UCSD-AML1 (cell line): ENCODE measurements at regions not wholly inside any gene's neighbourhood (a gene's known extent, or its start where the extent isn't known, plus 50 kb on each side); places are given as distances from the start of the nearest gene placed in this dataset.

Experiments used
- DNase-seq: peaks from one replicate; lab custom pipeline; 2025; ENCODE audit not compliant: unreplicated experiment; lab: John Stamatoyannopoulos, UW

GRCh38 chr5:96075579-96076289 lies 114.1 kb upstream of the ELL2 start:
- no peak for DNase-seq

GRCh38 chr5:96074870-96075269 lies 113.2 kb upstream of the ELL2 start:
- no peak for DNase-seq

- no peak for DNase-seq
Observed at GRCh38 chr5:96074460-96074859, 112.8 kb upstream of the ELL2 start.

- DNase-seq = no peak
Observed at GRCh38 chr5:96072791-96073165, 111.1 kb upstream of the ELL2 start.

GRCh38 chr5:96072138-96072790 lies 110.6 kb upstream of the ELL2 start:
- no peak for DNase-seq

GRCh38 chr5:96070622-96071225 lies 109.1 kb upstream of the ELL2 start:
- DNase-seq = no peak

GRCh38 chr5:96067894-96068614 lies 106.4 kb upstream of the ELL2 start:
- DNase-seq = no peak

GRCh38 chr5:96067251-96067650 lies 105.6 kb upstream of the ELL2 start:
- DNase-seq = no peak

GRCh38 chr5:96066386-96066719 lies 104.7 kb upstream of the ELL2 start:
- DNase-seq = no peak

- DNase-seq = no peak
Observed at GRCh38 chr5:96065685-96066385, 104.2 kb upstream of the ELL2 start.

- DNase-seq = no peak
Observed at GRCh38 chr5:96064877-96065276, 103.2 kb upstream of the ELL2 start.

- DNase-seq = no peak
Observed at GRCh38 chr5:96062836-96063235, 101.2 kb upstream of the ELL2 start.

GRCh38 chr5:96058084-96058483 lies 96.4 kb upstream of the ELL2 start:
- DNase-seq = no peak

GRCh38 chr5:96054311-96055030 lies 92.8 kb upstream of the ELL2 start:
- no peak for DNase-seq

- DNase-seq = no peak
Observed at GRCh38 chr5:96053063-96053735, 91.5 kb upstream of the ELL2 start.

GRCh38 chr5:96052374-96052773 lies 90.7 kb upstream of the ELL2 start:
- DNase-seq = no peak

GRCh38 chr5:96051401-96051830 lies 89.8 kb upstream of the ELL2 start:
- no peak for DNase-seq

GRCh38 chr5:96050273-96050880 lies 88.7 kb upstream of the ELL2 start:
- no peak for DNase-seq

GRCh38 chr5:96049398-96050272 lies 88.0 kb upstream of the ELL2 start:
- no peak for DNase-seq
